ENCODE measurements at regions not wholly inside any gene's neighbourhood (a gene's known extent, or its start where the extent isn't known, plus 50 kb on each side); places are given as distances from the start of the nearest gene placed in this dataset.

GRCh38 chr2:111675419-111676194, 208.4 kb downstream of the ANAPC1 start:
- no peak for DNase-seq (ENCODE audit: low read depth, low spot score)
- TF ChIP-seq CTCF (conservative IDR thresholded peaks at IDR 0.05) = no peak
- Mint-ChIP-seq H3K4me1 (peaks cover 29% of the 10 kb centered on the region), H3K4me3 (no peak overlapping the region), H3K27ac (ENCODE audit: unreplicated experiment) (no peak overlapping the region), H3K36me3 (ENCODE audit: low read depth) (no peaks in the 10 kb centered on the region), H3K27me3 (ENCODE audit: low read depth) (no peaks in the 10 kb centered on the region), H3K9me3 (no peaks in the 10 kb centered on the region)

GRCh38 chr2:111676291-111676822, 207.6 kb downstream of the ANAPC1 start:
- no peaks in the 10 kb centered on the region for H3K27me3 Mint-ChIP-seq (ENCODE audit: low read depth)
- no peak overlapping the region for H3K27ac Mint-ChIP-seq (ENCODE audit: unreplicated experiment)
- peaks cover 3% of the 10 kb centered on the region for H3K9me3 Mint-ChIP-seq
- DNase-seq (ENCODE audit: low read depth, low spot score) = no peak
- no peak overlapping the region for H3K4me3 Mint-ChIP-seq
- no peak for TF ChIP-seq CTCF (conservative IDR thresholded peaks at IDR 0.05)
- no peaks in the 10 kb centered on the region for H3K36me3 Mint-ChIP-seq (ENCODE audit: low read depth)
- H3K4me1 Mint-ChIP-seq = peaks cover 23% of the 10 kb centered on the region

GRCh38 chr2:111678161-111678560, 205.8 kb downstream of the ANAPC1 start:
- Mint-ChIP-seq H3K27me3 (ENCODE audit: low read depth) (no peaks in the 10 kb centered on the region), H3K4me3 (no peak overlapping the region), H3K27ac (ENCODE audit: unreplicated experiment) (no peak overlapping the region), H3K36me3 (ENCODE audit: low read depth) (no peaks in the 10 kb centered on the region), H3K9me3 (peaks cover 6% of the 10 kb centered on the region), H3K4me1 (peaks cover 22% of the 10 kb centered on the region)
- no peak for TF ChIP-seq CTCF (conservative IDR thresholded peaks at IDR 0.05)
- DNase-seq (ENCODE audit: low read depth, low spot score) = no peak

- Mint-ChIP-seq H3K4me3 (no peak overlapping the region), H3K36me3 (ENCODE audit: low read depth) (no peaks in the 10 kb centered on the region), H3K9me3 (peaks cover 8% of the 10 kb centered on the region), H3K4me1 (peaks cover 20% of the 10 kb centered on the region), H3K27me3 (ENCODE audit: low read depth) (no peaks in the 10 kb centered on the region), H3K27ac (ENCODE audit: unreplicated experiment) (no peak overlapping the region)
- no peak for DNase-seq (ENCODE audit: low read depth, low spot score)
- TF ChIP-seq CTCF (conservative IDR thresholded peaks at IDR 0.05) = no peak
These were observed 205.3 kb downstream of the ANAPC1 start for GRCh38 chr2:111678651-111679050.

GRCh38 chr2:111679202-111679601, 204.8 kb downstream of the ANAPC1 start:
- H3K27ac Mint-ChIP-seq (ENCODE audit: unreplicated experiment) = no peak overlapping the region
- H3K36me3 Mint-ChIP-seq (ENCODE audit: low read depth) = no peaks in the 10 kb centered on the region
- H3K4me1 Mint-ChIP-seq = peaks cover 16% of the 10 kb centered on the region
- TF ChIP-seq CTCF (conservative IDR thresholded peaks at IDR 0.05) = no peak
- no peak for DNase-seq (ENCODE audit: low read depth, low spot score)
- no peaks in the 10 kb centered on the region for H3K27me3 Mint-ChIP-seq (ENCODE audit: low read depth)
- H3K4me3 Mint-ChIP-seq = no peak overlapping the region
- H3K9me3 Mint-ChIP-seq = peaks cover 11% of the 10 kb centered on the region

All from neural crest cell (in vitro differentiated cells).